Tibial nerve (tissue), 4 donors: ENCODE measurements at regions not wholly inside any gene's neighbourhood (a gene's known extent, or its start where the extent isn't known, plus 50 kb on each side); places are given as distances from the start of the nearest gene placed in this dataset.

Experiments used
- EP300 ChIP-seq, 2 donors: sonication (generic); formaldehyde crosslinking; IDR thresholded peaks; one replicate each; pipeline ENCODE4 v1.6.1; 2017; ENCODE audit warnings: antibody characterized with exemption in 2 of 2, mild to moderate bottlenecking in 1 of 2
- POLR2A ChIP-seq, 2 donors: fragments of 450-650 bp; IDR thresholded peaks; one replicate each; pipeline ENCODE4 v1.6.1; 2017; ENCODE audit warnings: antibody characterized with exemption in 2 of 2, mild to moderate bottlenecking in 2 of 2, moderate library complexity in 2 of 2
- TF ChIP-seq, protein P1 (sequence below), 5 experiments: fragments of 200-600 bp in 3 of 5; fragments of 450-650 bp in 2 of 5; sonication (generic) in 3 of 5; IDR thresholded peaks; one replicate each; pipeline ENCODE4 v1.5.1; 2016 to 2019; ENCODE audit warnings: antibody characterized with exemption in 5 of 5, mild to moderate bottlenecking in 3 of 5, moderate library complexity in 2 of 5

- TF ChIP-seq, protein P1, sequence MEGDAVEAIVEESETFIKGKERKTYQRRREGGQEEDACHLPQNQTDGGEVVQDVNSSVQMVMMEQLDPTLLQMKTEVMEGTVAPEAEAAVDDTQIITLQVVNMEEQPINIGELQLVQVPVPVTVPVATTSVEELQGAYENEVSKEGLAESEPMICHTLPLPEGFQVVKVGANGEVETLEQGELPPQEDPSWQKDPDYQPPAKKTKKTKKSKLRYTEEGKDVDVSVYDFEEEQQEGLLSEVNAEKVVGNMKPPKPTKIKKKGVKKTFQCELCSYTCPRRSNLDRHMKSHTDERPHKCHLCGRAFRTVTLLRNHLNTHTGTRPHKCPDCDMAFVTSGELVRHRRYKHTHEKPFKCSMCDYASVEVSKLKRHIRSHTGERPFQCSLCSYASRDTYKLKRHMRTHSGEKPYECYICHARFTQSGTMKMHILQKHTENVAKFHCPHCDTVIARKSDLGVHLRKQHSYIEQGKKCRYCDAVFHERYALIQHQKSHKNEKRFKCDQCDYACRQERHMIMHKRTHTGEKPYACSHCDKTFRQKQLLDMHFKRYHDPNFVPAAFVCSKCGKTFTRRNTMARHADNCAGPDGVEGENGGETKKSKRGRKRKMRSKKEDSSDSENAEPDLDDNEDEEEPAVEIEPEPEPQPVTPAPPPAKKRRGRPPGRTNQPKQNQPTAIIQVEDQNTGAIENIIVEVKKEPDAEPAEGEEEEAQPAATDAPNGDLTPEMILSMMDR (IDR thresholded peaks at IDR 0.05) = no peak
- TF ChIP-seq POLR2A (IDR thresholded peaks at IDR 0.05) (no peak), EP300 (IDR thresholded peaks at IDR 0.05) (no peak)
Measured at GRCh38 chr6:37101991-37102298, 68.0 kb upstream of the PIM1 start.
